ENCODE measurements at regions not wholly inside any gene's neighbourhood (a gene's known extent, or its start where the extent isn't known, plus 50 kb on each side); places are given as distances from the start of the nearest gene placed in this dataset.

DNA sequence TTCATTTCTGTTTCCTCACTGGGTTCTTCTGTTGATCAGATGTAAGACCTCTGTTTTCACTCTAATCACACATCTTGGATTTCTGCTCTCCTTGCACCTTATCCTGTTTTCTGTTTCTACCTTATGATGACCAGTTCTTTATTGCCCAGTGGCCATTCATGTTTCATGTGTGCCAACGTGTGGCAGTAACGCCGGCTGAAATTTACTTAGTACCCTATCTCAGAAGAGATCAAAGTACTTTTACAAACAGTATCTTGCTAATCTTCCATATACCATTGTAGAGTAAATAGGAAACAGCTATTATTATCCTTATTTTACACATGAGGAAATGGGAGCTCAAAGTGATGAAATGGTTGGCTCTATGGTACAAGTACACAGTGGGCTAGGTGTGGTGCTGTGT is 74.0 kb downstream of the GATA3 start:
- ATAC-seq, result no peak
- TF ChIP-seq, protein P1, sequence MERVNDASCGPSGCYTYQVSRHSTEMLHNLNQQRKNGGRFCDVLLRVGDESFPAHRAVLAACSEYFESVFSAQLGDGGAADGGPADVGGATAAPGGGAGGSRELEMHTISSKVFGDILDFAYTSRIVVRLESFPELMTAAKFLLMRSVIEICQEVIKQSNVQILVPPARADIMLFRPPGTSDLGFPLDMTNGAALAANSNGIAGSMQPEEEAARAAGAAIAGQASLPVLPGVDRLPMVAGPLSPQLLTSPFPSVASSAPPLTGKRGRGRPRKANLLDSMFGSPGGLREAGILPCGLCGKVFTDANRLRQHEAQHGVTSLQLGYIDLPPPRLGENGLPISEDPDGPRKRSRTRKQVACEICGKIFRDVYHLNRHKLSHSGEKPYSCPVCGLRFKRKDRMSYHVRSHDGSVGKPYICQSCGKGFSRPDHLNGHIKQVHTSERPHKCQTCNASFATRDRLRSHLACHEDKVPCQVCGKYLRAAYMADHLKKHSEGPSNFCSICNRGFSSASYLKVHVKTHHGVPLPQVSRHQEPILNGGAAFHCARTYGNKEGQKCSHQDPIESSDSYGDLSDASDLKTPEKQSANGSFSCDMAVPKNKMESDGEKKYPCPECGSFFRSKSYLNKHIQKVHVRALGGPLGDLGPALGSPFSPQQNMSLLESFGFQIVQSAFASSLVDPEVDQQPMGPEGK (CRISPR knock-in tag; IDR thresholded peaks at IDR 0.05; ENCODE audit: borderline replicate concordance), result no peak
- TF ChIP-seq RARB (CRISPR knock-in tag; IDR thresholded peaks at IDR 0.05), result no peak

DNA sequence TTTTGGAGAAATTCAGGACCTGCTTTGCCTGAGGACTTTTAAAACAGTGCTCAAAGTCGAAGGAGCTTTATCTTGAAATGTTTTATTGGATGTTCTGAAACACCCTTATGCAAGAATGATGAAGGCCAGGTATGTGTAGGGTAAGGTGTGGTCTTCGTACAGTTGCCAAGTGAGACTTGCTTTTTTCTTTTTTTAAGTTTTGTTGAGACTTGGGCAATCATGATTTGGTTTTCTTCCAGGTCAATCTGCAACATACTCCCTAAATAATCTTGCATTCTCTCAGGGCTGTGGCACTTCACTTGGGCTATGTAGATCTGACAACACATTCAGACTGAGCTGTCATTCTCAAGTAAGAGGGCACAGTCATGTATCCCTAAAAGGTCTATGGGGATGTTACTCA is 75.0 kb downstream of the GATA3 start:
- no peak for TF ChIP-seq RARB (CRISPR knock-in tag; IDR thresholded peaks at IDR 0.05)
- no peak for TF ChIP-seq ZFP3 (CRISPR knock-in tag; IDR thresholded peaks at IDR 0.05)
- TF ChIP-seq, protein P1 (CRISPR knock-in tag; IDR thresholded peaks at IDR 0.05; ENCODE audit: borderline replicate concordance), result no peak
- no peak for TF ChIP-seq ZNF70 (CRISPR knock-in tag; IDR thresholded peaks at IDR 0.05)
- TF ChIP-seq GLIS3 (CRISPR knock-in tag; IDR thresholded peaks at IDR 0.05), result no peak
- no peak for ATAC-seq

DNA sequence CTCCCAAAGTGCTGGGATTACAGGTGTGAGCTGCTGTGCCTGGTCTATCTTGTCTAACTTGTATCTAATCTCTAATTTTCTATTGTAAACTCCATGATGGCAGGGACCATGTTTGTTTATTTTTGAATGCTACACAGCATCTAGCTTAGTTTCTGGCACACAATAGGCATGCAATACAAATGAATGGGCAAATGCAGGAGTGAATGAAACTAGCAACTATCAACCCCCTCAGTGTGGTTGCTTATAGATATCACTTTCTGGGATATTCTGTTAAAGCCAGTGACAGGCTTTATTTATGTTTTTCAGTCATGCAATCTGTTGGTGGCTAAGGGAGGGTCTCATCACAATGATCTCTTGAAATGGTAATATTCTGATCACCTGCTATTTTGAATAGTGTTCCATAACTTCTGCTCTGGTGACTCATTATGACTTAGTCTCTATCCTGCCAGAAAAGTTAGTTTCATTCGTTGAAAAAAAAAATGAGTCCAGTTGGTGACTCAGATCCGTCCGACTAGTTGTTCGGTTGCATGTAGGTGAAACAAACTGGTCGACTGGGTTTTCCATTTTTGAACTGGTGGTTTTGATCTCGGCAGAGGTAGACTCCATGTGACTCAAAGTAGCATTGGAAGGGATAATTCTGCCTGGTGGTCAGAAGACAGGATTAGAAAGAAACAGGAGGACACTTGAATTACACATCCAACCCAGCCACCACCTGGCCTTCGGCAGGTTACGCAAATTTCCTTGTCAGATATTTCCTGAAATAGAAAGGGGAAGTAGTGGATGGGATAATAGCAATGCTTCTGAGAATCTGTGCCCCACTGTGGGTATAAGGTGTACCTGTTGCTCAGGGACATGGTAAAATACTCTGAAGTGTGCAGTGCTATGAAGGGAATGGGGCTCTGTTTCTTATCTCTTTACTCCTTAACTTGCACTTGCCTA is 76.8 kb downstream of the GATA3 start:
- peak; percentile 88 for ATAC-seq
- TF ChIP-seq ZNF70 (CRISPR knock-in tag; IDR thresholded peaks at IDR 0.05) (no peak), ZFP3 (CRISPR knock-in tag; IDR thresholded peaks at IDR 0.05) (no peak), TCF4 (CRISPR knock-in tag; IDR thresholded peaks at IDR 0.05; ENCODE audit: borderline replicate concordance) (no peak), ZC3H10 (CRISPR knock-in tag; IDR thresholded peaks at IDR 0.05) (peak; percentile 22; the same call in 1 of the 2 replicates), BACH2 (CRISPR knock-in tag; IDR thresholded peaks at IDR 0.05; ENCODE audit: borderline replicate concordance) (no peak), ZNF565 (CRISPR knock-in tag; conservative IDR thresholded peaks at IDR 0.05; ENCODE audit: low read depth) (no peak)
- TF ChIP-seq, protein P1 (CRISPR knock-in tag; IDR thresholded peaks at IDR 0.05; ENCODE audit: borderline replicate concordance), result no peak
- TF ChIP-seq, protein P2, sequence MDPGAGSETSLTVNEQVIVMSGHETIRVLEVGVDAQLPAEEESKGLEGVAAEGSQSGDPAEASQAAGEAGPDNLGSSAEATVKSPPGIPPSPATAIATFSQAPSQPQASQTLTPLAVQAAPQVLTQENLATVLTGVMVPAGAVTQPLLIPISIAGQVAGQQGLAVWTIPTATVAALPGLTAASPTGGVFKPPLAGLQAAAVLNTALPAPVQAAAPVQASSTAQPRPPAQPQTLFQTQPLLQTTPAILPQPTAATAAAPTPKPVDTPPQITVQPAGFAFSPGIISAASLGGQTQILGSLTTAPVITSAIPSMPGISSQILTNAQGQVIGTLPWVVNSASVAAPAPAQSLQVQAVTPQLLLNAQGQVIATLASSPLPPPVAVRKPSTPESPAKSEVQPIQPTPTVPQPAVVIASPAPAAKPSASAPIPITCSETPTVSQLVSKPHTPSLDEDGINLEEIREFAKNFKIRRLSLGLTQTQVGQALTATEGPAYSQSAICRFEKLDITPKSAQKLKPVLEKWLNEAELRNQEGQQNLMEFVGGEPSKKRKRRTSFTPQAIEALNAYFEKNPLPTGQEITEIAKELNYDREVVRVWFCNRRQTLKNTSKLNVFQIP (CRISPR knock-in tag; IDR thresholded peaks at IDR 0.05; ENCODE audit: borderline replicate concordance, low read depth), result no peak

DNA sequence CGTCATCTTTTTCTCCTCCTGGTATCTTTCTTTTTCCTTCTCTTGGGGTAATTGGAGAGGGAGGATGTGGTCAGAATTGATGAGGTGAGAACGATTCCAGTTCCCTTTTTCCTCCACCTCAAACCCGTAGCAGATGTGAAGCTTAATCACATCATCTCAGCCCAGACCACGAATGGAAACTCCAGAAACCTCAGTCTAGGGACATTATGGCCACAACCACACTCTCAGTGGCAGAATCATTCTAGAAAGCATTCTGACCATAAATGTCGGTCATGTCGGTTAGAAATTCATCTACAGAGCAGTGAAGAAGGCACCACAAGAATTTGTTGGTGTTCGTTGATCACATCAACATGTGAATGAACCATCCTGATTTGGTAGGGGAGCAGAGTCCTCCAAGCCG is 78.7 kb downstream of the GATA3 start:
- no peak for ATAC-seq
- TF ChIP-seq, protein P2 (CRISPR knock-in tag; IDR thresholded peaks at IDR 0.05; ENCODE audit: borderline replicate concordance, low read depth), result no peak
- TF ChIP-seq CSDC2 (CRISPR knock-in tag; IDR thresholded peaks at IDR 0.05), result no peak
- TF ChIP-seq, protein P3, sequence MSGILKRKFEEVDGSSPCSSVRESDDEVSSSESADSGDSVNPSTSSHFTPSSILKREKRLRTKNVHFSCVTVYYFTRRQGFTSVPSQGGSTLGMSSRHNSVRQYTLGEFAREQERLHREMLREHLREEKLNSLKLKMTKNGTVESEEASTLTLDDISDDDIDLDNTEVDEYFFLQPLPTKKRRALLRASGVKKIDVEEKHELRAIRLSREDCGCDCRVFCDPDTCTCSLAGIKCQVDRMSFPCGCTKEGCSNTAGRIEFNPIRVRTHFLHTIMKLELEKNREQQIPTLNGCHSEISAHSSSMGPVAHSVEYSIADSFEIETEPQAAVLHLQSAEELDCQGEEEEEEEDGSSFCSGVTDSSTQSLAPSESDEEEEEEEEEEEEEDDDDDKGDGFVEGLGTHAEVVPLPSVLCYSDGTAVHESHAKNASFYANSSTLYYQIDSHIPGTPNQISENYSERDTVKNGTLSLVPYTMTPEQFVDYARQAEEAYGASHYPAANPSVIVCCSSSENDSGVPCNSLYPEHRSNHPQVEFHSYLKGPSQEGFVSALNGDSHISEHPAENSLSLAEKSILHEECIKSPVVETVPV (CRISPR knock-in tag; IDR thresholded peaks at IDR 0.05), result no peak
- TF ChIP-seq ZNF565 (CRISPR knock-in tag; conservative IDR thresholded peaks at IDR 0.05; ENCODE audit: low read depth), result no peak
- no peak for TF ChIP-seq RARB (CRISPR knock-in tag; IDR thresholded peaks at IDR 0.05)
- TF ChIP-seq ZC3H10 (CRISPR knock-in tag; IDR thresholded peaks at IDR 0.05), result no peak
- no peak for TF ChIP-seq PPARA (CRISPR knock-in tag; IDR thresholded peaks at IDR 0.05; ENCODE audit: borderline replicate concordance)
- TF ChIP-seq BACH2 (CRISPR knock-in tag; IDR thresholded peaks at IDR 0.05; ENCODE audit: borderline replicate concordance), result no peak
- TF ChIP-seq ESRRG (CRISPR knock-in tag; IDR thresholded peaks at IDR 0.05), result no peak
- TF ChIP-seq OSR1 (CRISPR knock-in tag; IDR thresholded peaks at IDR 0.05), result no peak
- TF ChIP-seq, protein P1 (CRISPR knock-in tag; IDR thresholded peaks at IDR 0.05; ENCODE audit: borderline replicate concordance), result no peak
- no peak for TF ChIP-seq GLIS3 (CRISPR knock-in tag; IDR thresholded peaks at IDR 0.05)
